Ishikawa (cell line): ENCODE measurements at regions not wholly inside any gene's neighbourhood (a gene's known extent, or its start where the extent isn't known, plus 50 kb on each side); places are given as distances from the start of the nearest gene placed in this dataset.

ENCODE experiments used
- CEBPB ChIP-seq: IDR thresholded peaks from 2 replicates; pipeline ENCODE4 v1.6.1; 2012
- TF ChIP-seq, protein P1 (sequence below): IDR thresholded peaks from 2 replicates; pipeline ENCODE4 v1.6.1; 2012; ENCODE audit warnings: low read depth, mild to moderate bottlenecking
- TF ChIP-seq, protein P2 (sequence below): IDR thresholded peaks from 2 replicates; pipeline ENCODE4 v1.6.1; 2012

DNA sequence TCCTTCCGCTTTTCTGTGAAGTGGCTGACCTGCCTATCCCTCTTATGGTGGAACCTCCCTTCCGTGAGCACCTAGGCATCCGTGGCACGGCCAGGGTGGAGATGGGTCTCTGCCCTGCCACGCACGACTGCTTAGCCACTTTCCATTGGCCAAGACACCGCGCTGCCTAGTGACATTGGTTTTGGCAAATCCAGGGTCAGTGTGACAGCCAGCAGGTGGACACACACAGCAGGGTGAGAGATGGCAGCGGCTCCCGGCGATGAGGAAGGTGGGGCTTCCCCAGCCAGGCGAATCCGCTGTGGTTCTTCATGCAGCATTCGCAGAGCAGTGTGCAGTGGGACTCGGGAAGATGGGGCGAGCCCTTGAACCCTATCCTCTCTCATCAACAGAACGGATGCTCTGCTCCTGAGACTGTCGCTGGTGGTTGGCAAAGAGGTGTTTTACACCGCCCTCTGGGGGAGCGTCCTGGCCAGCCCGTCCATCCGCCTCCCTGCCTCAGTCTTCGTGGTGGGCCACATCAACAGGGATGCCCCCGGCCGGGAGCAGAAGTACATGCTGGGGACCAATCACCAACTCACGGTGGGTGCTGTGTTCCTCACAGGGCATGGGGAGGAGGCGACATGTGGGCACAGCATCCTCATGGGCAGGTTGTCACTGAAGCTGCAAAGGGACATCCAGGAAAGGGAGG lies 51.8 kb downstream of the DOP1B start:
- TF ChIP-seq, protein P1, sequence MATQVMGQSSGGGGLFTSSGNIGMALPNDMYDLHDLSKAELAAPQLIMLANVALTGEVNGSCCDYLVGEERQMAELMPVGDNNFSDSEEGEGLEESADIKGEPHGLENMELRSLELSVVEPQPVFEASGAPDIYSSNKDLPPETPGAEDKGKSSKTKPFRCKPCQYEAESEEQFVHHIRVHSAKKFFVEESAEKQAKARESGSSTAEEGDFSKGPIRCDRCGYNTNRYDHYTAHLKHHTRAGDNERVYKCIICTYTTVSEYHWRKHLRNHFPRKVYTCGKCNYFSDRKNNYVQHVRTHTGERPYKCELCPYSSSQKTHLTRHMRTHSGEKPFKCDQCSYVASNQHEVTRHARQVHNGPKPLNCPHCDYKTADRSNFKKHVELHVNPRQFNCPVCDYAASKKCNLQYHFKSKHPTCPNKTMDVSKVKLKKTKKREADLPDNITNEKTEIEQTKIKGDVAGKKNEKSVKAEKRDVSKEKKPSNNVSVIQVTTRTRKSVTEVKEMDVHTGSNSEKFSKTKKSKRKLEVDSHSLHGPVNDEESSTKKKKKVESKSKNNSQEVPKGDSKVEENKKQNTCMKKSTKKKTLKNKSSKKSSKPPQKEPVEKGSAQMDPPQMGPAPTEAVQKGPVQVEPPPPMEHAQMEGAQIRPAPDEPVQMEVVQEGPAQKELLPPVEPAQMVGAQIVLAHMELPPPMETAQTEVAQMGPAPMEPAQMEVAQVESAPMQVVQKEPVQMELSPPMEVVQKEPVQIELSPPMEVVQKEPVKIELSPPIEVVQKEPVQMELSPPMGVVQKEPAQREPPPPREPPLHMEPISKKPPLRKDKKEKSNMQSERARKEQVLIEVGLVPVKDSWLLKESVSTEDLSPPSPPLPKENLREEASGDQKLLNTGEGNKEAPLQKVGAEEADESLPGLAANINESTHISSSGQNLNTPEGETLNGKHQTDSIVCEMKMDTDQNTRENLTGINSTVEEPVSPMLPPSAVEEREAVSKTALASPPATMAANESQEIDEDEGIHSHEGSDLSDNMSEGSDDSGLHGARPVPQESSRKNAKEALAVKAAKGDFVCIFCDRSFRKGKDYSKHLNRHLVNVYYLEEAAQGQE, result no peak
- TF ChIP-seq CEBPB, result no peak
- TF ChIP-seq, protein P2, sequence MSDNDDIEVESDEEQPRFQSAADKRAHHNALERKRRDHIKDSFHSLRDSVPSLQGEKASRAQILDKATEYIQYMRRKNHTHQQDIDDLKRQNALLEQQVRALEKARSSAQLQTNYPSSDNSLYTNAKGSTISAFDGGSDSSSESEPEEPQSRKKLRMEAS, result no peak
